AG04450 (cell line): ENCODE measurements at regions not wholly inside any gene's neighbourhood (a gene's known extent, or its start where the extent isn't known, plus 50 kb on each side); places are given as distances from the start of the nearest gene placed in this dataset.
"Not testable (repeated sequence)": the region's sequence is repeated elsewhere in the genome, so short reads cannot be mapped to it uniquely, and the experiment has no call there.

Experiments used
- CTCF ChIA-PET: fragments of 300-600, 350-600 bp; formaldehyde crosslinking; extraction: SDS; loops from one replicate; lab custom pipeline; 2022; ENCODE audit warnings: antibody characterized with exemption, inconsistent platforms; lab: Charles Lee
- POLR2A ChIA-PET: fragments of 350-600 bp; formaldehyde crosslinking; extraction: SDS; loops from one replicate; lab custom pipeline; 2021; ENCODE audit warnings: antibody characterized with exemption, inconsistent platforms; lab: Yijun Ruan, JAX
- DNase-seq: peaks from one replicate; pipeline ENCODE4 v3.0.0-alpha.2; 2011; ENCODE audit warnings: low read depth, low spot score
- H3K27ac ChIP-seq: one replicate; pipeline ENCODE4 v1.5.1; 2012; ENCODE audit warnings: low read depth, low read length, control low read depth
- H3K27me3 ChIP-seq: one replicate; pipeline ENCODE4 v1.6.0; 2012; ENCODE audit warnings: low read length; ENCODE audit not compliant: control insufficient read depth, insufficient read depth
- H3K4me3 ChIP-seq: 2 replicates; pipeline ENCODE4 v1.5.1; 2011; ENCODE audit warnings: mild to moderate bottlenecking, low read depth, low read length, control low read depth
- H3K9me3 ChIP-seq: 2 replicates; pipeline ENCODE4 v1.5.1; 2012; ENCODE audit warnings: low read length; ENCODE audit not compliant: control insufficient read depth, insufficient read depth
- TF ChIP-seq, protein P1 (sequence below): IDR thresholded peaks from 2 replicates; pipeline ENCODE4 v1.5.1; 2011; ENCODE audit warnings: low read depth, low read length, control low read depth, inconsistent platforms

DNA sequence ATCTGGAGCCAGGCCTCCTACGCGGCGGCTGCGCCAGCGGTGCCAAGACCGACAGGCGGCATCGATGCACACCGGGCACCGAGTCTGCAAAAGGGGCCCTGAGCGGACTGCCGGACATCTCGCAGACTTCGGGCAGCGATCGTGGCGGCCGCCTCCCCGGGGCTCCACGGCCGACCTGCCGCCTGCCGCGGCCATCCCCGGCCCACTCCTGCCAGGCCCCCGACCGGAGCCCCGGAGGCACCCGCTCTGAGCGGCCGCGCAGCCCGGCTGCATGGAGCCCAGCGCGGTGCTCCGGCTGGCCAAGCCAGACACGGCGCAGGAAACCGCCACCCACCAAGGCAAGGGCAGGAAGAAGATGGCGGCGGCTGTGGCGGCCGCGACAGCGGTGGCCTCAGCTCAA lies 154.2 kb upstream of the KCTD7 start:
- Histone ChIP-seq H3K9me3 (no peaks in the 10 kb centered on the region; the same call in 1 of the 2 replicates), H3K27ac (no peak overlapping the region), H3K4me3 (no peak overlapping the region), H3K27me3 (no peaks in the 10 kb centered on the region)
- no peak for DNase-seq
- ChIA-PET POLR2A (no interaction called here), CTCF (interaction anchor here (0.7 kb wide), 1 partner anchor 444 kb away, joined by 5 read pairs; no protein-coding TSS in a partner anchor)
- TF ChIP-seq, protein P1, sequence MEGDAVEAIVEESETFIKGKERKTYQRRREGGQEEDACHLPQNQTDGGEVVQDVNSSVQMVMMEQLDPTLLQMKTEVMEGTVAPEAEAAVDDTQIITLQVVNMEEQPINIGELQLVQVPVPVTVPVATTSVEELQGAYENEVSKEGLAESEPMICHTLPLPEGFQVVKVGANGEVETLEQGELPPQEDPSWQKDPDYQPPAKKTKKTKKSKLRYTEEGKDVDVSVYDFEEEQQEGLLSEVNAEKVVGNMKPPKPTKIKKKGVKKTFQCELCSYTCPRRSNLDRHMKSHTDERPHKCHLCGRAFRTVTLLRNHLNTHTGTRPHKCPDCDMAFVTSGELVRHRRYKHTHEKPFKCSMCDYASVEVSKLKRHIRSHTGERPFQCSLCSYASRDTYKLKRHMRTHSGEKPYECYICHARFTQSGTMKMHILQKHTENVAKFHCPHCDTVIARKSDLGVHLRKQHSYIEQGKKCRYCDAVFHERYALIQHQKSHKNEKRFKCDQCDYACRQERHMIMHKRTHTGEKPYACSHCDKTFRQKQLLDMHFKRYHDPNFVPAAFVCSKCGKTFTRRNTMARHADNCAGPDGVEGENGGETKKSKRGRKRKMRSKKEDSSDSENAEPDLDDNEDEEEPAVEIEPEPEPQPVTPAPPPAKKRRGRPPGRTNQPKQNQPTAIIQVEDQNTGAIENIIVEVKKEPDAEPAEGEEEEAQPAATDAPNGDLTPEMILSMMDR = no peak

- POLR2A ChIA-PET, H3K27ac ChIP-seq, CTCF ChIA-PET, H3K9me3 ChIP-seq, DNase-seq, H3K4me3 ChIP-seq, H3K27me3 ChIP-seq: not testable (repeated sequence)
Observed at GRCh38 chr7:66476056-66476455, 152.6 kb upstream of the KCTD7 start.

DNA sequence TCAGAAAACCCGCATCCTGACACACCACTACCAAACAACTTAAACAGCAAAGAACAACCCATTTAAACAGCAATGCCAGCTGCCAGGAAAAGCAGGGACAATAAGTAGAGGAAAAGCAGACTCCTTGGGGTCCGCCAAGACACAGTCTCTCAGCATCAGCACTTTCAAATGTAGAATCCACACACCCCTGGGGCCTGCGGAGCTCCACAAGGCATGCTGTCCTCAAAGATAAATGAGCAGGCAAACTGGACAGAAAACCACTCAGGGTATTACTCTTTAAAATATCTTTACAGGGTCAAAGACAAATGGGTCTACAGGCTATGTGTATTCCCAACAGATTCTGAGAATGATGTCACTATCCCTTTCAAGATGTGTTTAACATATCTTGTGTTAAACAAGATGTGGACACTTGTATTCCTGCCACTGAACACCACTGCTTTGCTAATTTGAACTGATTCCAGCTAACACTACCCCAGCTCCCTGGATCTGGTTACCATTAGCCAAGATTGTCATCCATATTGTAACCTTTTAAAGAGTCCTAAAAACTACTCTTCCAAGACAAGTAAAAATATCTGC lies 150.8 kb upstream of the KCTD7 start:
- H3K4me3 ChIP-seq, H3K27ac ChIP-seq, DNase-seq, CTCF ChIA-PET, H3K27me3 ChIP-seq, H3K9me3 ChIP-seq, POLR2A ChIA-PET: not testable (repeated sequence)

GRCh38 chr7:66481229-66481628 lies 147.5 kb upstream of the KCTD7 start:
- DNase-seq, H3K4me3 ChIP-seq, H3K27me3 ChIP-seq, H3K9me3 ChIP-seq, H3K27ac ChIP-seq, CTCF ChIA-PET, POLR2A ChIA-PET: not testable (repeated sequence)

GRCh38 chr7:66489065-66489464 lies 139.6 kb upstream of the KCTD7 start:
- H3K9me3 ChIP-seq, H3K4me3 ChIP-seq, H3K27me3 ChIP-seq, DNase-seq, H3K27ac ChIP-seq, CTCF ChIA-PET: not testable (repeated sequence)
- POLR2A ChIA-PET = interaction anchor here (0.6 kb wide), 1 partner anchor 377 kb away, joined by 4 read pairs; no protein-coding TSS in a partner anchor

DNA sequence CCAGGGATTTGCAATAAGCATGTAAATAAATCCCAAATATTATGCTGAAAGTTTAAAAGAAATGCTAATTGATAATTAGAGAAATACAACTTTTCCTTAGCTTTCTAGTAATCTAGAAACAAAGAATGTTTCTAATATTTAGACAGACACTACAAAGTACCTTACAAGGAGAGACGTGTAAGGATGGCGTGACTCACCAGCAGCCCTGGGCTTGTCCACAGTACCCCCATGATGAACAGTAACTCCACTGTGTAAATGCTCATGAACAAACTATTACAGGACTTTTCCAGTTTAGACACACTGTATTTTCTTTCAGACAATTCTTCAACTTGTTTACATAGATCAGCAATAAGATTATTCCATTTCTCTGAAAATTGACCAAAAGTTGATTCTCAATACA lies 138.9 kb upstream of the KCTD7 start:
- H3K27me3 ChIP-seq, H3K4me3 ChIP-seq, H3K27ac ChIP-seq, CTCF ChIA-PET, POLR2A ChIA-PET, H3K9me3 ChIP-seq: not testable (repeated sequence)
- DNase-seq = peak; percentile 6

- H3K27me3 ChIP-seq, DNase-seq, H3K4me3 ChIP-seq, H3K27ac ChIP-seq, CTCF ChIA-PET, POLR2A ChIA-PET, H3K9me3 ChIP-seq: not testable (repeated sequence)
Observed at GRCh38 chr7:66490979-66491378, 137.7 kb upstream of the KCTD7 start.

GRCh38 chr7:66492405-66492804 lies 136.3 kb upstream of the KCTD7 start:
- H3K27ac ChIP-seq, CTCF ChIA-PET, DNase-seq, POLR2A ChIA-PET, H3K9me3 ChIP-seq, H3K27me3 ChIP-seq: not testable (repeated sequence)
- H3K4me3 ChIP-seq = peak overlapping the region; percentile 68
